NCI-H510A treated with DMSO at 0.1 percent for 48 hours (cell line): ENCODE measurements at regions not wholly inside any gene's neighbourhood (a gene's known extent, or its start where the extent isn't known, plus 50 kb on each side); places are given as distances from the start of the nearest gene placed in this dataset.

Source experiments
- DNase-seq: peaks from one replicate; lab custom pipeline; 2025; lab: John Stamatoyannopoulos, UW

DNA sequence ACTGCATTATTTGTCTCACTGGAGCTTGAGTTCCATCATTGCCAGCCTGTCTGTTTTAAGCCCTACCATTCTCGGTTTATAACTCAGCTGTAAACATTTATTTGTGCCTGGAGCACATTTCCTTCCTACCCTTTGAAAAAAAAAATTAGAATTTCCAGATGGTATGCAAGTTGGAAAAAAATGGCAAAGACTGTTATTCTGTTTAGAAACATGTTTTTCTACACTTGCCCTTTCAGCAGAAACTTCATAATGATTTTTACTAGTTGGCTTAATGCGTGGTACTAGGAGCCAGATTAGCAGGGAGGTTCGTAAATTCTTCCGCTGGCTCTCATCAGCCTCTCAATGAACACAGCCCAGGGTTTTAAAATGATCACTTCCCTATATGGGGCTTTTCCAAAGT is 238.8 kb upstream of the WWC1 start:
- no peak for DNase-seq

GRCh38 chr5:168054091-168054490 is 237.4 kb upstream of the WWC1 start:
- no peak for DNase-seq

GRCh38 chr5:168055141-168055683 is 236.2 kb upstream of the WWC1 start:
- no peak for DNase-seq

DNA sequence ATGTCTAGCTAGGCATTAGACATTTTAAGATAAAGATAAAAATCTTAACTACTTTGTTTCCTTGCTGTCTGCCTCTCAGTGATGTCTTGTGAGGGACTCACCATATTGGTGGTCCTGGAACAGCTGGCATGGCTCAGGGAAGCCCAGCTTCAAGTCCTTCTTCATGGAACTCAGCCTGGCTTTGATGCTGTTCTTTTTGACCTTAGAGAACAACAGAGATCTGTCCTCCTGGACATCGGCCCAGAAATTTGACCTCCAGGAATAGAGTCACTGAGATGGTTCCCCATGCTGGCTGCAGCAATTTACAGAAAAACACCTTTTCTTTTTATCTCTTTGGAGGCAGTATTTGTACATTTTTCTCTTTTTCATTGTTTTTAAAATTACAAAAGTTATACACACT is 235.5 kb upstream of the WWC1 start:
- DNase-seq = no peak

GRCh38 chr5:168056499-168057182 is 234.8 kb upstream of the WWC1 start:
- DNase-seq = no peak

DNA sequence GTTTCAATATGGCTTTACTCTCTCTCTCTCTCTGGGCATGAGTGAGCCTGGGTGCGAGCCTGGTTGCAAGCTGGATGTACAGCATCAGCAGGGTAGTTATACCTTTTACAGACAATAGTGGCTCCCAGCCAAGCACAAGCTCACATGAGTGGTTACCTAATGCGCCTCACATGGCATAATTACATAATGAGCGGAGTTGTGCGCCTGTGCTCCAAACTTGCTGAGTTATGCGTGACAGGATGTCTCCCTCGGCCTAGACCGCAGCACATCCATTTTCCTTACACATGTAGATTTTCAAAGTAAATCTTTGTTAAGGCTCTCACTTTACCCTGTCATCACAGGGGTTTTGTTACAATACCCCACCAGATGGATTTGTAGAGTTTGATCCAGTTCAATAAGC is 233.5 kb upstream of the WWC1 start:
- DNase-seq = no peak

GRCh38 chr5:168059131-168059530 is 232.3 kb upstream of the WWC1 start:
- no peak for DNase-seq

- DNase-seq = no peak
Observed at GRCh38 chr5:168062239-168062638, 229.2 kb upstream of the WWC1 start.

DNA sequence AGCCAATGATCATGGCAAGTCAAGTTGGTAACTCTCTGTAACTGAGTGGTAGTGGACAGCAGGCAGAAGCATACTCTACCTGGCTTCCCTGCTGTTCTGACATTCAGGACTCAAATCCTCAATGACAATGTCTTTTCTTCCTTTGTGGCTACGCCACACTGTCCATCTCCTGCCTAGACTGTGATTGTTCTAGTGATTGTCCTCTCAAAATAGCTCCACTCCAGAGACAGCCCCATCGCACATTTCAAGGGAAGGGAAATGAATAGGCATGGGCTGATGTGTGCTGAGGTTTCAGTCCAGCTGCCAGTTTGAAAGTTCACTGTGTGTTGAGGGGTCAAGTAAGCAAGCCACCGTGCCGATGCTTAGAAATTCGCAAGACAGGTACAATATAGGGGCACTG is 227.0 kb upstream of the WWC1 start:
- DNase-seq = no peak

- no peak for DNase-seq
Observed at GRCh38 chr5:168064933-168065622, 226.4 kb upstream of the WWC1 start.

GRCh38 chr5:168066536-168067208 is 224.8 kb upstream of the WWC1 start:
- no peak for DNase-seq

DNA sequence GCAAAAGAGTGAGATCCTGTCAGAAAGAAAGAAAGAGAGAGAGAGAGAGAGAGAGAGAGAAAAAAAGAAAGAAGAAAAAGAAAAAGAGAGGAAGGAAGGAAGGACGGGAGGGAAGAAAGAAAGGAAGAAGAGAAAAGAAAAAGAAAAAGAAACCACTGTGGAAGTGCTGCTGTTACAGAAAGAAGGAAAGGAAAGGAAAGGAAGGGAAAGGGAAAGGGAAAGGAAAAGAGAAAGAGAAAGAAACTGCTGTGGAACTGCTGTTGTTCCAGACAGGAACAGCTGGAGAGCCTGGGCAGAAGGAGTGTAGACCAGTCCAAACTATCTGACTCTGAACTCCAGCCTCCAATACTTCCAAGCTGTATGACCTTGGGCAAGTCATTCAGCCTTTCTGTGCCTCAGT is 220.7 kb upstream of the WWC1 start:
- no peak for DNase-seq

DNA sequence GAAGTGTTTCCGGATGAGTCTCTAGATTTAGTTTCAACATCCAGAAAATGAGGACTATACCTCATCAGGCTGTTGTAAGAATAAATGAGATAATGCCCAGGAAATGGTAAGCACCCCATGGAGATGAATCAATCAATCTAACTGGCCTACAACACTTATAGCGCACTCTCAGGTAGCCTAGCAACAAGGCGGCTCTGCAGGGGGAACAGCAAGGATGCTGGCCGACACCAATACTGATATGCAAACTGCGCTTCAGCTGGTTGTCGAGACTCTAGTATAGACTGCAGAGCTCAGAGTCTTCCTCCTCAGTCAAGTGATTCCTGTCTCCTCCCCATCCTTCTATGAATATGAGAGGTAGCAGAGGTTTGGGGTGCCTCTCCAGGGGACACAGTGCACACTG is 218.8 kb upstream of the WWC1 start:
- DNase-seq = no peak

GRCh38 chr5:168073311-168073710 is 218.1 kb upstream of the WWC1 start:
- no peak for DNase-seq

GRCh38 chr5:168073991-168074800 is 217.2 kb upstream of the WWC1 start:
- no peak for DNase-seq

DNA sequence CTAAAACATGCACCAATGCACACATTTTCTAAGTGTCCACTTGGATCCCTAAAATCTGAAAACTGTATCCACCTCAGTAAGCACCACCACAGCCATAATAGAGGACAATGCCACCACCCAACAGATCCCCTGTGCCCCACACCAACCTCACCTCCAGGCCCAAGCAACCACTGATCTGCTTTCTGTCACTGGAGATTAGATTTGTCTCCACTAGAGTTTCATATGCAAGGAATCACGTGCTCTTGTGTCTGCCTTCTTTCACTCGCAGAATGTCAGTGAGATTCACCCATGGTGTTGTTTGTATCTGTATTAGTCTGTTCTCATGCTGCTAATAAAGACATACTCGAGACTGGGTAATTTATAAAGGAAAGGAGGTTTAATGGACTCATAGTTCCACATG is 216.1 kb upstream of the WWC1 start:
- no peak for DNase-seq

DNA sequence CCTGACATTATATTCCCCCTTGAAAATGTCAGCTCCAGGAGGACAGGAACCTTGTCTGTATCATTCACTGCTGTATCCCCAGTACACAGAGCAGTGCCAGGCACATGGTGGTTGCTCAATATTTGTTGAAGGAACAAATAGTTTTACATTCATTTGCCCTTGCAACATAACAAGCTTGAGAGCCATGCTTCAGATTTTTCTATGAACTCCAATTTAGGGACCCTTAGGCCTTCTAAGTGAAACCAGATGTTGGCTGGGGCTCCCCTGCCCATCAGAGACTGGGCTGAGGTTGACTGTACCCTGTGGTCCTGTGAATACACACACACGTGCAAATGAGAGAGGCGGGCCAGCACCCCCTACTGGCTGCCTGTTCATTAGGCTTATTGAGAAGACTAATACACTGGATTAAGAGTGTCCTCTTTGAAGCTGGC is 214.9 kb upstream of the WWC1 start:
- DNase-seq = no peak

DNA sequence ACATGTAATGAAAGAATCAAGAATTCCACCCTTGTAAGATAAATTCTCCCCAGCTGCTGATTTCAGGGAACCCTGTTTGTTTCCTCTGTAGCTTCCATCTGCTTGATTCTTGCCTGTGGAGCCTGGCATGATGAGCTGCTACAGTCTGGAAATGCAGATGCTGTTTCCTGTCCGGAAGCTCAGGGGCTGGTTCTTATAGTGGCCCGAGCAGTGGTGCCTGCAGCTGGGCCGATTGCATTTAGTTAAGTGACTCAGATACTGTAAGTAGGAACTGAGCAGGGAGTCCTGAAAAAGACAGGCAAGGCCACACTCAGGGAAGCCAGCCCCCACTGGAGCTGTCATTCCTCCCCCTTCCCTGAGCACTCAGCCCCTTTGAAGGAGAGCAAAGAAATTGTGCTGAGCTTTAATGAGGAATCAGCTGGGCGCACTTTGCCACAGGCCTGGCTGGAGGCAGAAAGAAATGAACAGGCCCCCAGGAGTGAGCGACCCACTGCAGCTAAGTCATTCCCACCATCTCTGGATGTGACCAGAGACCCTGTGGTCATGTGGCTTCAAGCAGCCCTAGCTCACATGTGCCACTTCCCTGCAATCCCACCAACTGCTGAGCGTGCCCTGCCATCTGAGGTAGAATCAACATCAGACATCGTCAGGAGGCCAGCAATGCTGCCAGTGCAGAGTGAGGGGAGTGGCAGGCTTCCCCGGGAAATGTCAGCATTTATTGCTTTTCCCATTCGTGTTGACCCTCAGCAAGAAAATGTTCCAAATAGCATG is 206.0 kb upstream of the WWC1 start:
- no peak for DNase-seq

DNA sequence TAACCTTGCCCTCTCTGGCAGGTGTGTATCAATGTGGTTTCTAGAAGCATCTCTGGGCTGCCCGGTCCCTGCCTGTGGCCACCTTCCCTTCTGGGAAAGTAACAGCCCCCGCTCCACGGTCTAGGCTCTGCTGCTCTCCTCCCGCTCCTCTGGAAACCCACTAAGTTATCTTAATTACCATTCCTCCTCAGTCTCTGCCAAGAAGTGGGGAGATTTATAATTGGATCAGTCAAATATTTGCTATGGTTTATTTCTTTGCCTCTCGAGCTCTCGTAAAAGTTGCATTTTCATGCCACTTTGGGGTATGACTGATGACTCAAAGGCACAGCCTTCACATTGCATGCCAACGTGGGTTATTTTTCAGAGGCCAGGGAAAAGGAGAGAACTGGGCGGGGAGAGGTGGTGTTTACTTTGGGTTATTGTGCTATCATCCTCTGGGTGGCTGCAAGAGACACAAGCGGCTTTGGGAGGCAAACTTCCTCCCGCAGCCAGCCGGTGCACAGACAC is 205.3 kb upstream of the WWC1 start:
- DNase-seq = no peak

- no peak for DNase-seq
Observed at GRCh38 chr5:168086746-168087145, 204.7 kb upstream of the WWC1 start.
